UCSD-AML1 (cell line): ENCODE measurements at regions not wholly inside any gene's neighbourhood (a gene's known extent, or its start where the extent isn't known, plus 50 kb on each side); places are given as distances from the start of the nearest gene placed in this dataset.

ENCODE experiments used
- DNase-seq: peaks from one replicate; lab custom pipeline; 2025; ENCODE audit not compliant: unreplicated experiment; lab: John Stamatoyannopoulos, UW

- no peak for DNase-seq
Observed at GRCh38 chr11:41963406-41963805, 504.0 kb upstream of the LRRC4C start.

- DNase-seq: no peak
Observed at GRCh38 chr11:41970681-41971080, 511.2 kb upstream of the LRRC4C start.

- DNase-seq: no peak
Observed at GRCh38 chr11:41971592-41971991, 512.1 kb upstream of the LRRC4C start.

- DNase-seq: no peak
Observed at GRCh38 chr11:41978945-41979344, 519.5 kb upstream of the LRRC4C start.

- no peak for DNase-seq
Observed at GRCh38 chr11:41980741-41981140, 521.3 kb upstream of the LRRC4C start.

- no peak for DNase-seq
Observed at GRCh38 chr11:41982276-41982675, 522.8 kb upstream of the LRRC4C start.

- no peak for DNase-seq
Observed at GRCh38 chr11:41982975-41983374, 523.5 kb upstream of the LRRC4C start.

GRCh38 chr11:41983475-41983874 lies 524.0 kb upstream of the LRRC4C start:
- no peak for DNase-seq

GRCh38 chr11:41984023-41984422 lies 524.6 kb upstream of the LRRC4C start:
- no peak for DNase-seq

GRCh38 chr11:41985799-41986198 lies 526.3 kb upstream of the LRRC4C start:
- no peak for DNase-seq

- no peak for DNase-seq
Observed at GRCh38 chr11:41988951-41989572, 529.6 kb upstream of the LRRC4C start.

GRCh38 chr11:41989823-41990380 lies 530.5 kb upstream of the LRRC4C start:
- no peak for DNase-seq

GRCh38 chr11:41996533-41996932 lies 537.1 kb upstream of the LRRC4C start:
- no peak for DNase-seq

- no peak for DNase-seq
Observed at GRCh38 chr11:41997844-41998401, 538.5 kb upstream of the LRRC4C start.

- no peak for DNase-seq
Observed at GRCh38 chr11:41999066-41999465, 539.6 kb upstream of the LRRC4C start.

- DNase-seq: no peak
Observed at GRCh38 chr11:42003801-42004200, 544.3 kb upstream of the LRRC4C start.

- DNase-seq: no peak
Observed at GRCh38 chr11:42006766-42007165, 547.3 kb upstream of the LRRC4C start.

- no peak for DNase-seq
Observed at GRCh38 chr11:42012271-42012670, 552.8 kb upstream of the LRRC4C start.

GRCh38 chr11:42013656-42014201 lies 554.3 kb upstream of the LRRC4C start:
- DNase-seq: no peak

GRCh38 chr11:42021911-42022310 lies 562.5 kb upstream of the LRRC4C start:
- DNase-seq: no peak

- no peak for DNase-seq
Observed at GRCh38 chr11:42023267-42023666, 563.8 kb upstream of the LRRC4C start.

GRCh38 chr11:42025121-42025803 lies 565.8 kb upstream of the LRRC4C start:
- DNase-seq: no peak
